ENCODE measurements at regions not wholly inside any gene's neighbourhood (a gene's known extent, or its start where the extent isn't known, plus 50 kb on each side); places are given as distances from the start of the nearest gene placed in this dataset.

DNA sequence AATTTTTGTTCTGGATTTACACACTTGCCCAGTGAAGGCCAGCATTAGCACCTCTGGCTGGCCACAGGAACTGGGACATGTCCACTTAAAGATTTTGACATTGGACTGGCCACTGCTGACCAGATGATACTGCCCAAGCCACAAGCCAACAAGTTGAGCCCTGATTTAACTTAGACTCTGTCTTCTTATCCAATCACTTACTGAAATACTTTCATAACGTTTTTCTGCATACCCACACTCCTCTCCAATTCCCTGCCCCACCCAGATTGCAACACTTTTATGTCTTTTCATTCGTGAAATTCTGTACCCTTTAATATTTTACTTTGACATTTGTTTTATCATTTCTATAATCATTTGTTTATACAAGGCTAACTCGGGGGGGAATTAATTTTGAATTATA, 170.3 kb upstream of the TAB2 start:
- CTCF ChIA-PET (ENCODE audit: unreplicated experiment): no interaction called here

DNA sequence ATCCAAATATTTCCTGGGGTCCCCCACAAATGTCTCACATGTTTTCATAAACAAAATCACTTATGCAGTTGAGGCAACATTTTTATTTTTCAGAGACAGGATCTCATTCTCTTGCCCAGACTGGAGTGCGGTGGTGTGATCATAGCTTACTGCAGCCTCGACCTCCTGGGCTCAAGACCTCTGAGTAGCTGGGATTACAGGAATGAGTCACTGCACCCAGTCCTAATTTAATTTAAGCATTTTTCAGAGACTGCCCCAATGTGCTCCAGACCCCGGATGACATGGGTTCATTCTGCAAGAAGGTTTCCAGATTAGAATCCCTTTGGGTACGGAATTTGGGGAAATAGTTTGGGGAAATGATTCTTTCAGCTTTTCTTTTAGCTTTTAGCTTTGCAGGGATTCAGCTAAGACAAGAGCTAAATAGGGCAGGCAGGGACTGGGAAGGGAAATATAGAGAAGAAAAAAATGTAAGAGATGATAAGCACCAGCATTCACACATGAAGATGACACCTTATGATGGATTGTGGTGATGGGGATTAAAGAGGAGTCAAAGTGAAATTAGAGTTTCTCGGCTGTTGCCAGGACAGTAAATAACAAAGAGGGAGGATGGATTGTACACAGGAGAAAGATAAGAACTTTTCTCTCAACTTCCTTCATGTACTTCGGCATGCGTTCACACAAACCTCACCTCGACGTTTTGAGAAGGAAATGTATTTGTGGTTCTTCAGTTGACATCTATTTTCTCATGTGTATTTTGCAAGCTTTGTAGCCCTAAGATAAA, 169.4 kb upstream of the TAB2 start:
- H3K9me2 ChIP-seq (ENCODE audit: insufficient read depth, low read length): no peaks in the 10 kb centered on the region; the same call in 1 of the 2 replicates
- H3K4me2 ChIP-seq (ENCODE audit: low read length): no peak overlapping the region
- no peaks in the 10 kb centered on the region for H3K9me3 ChIP-seq (ENCODE audit: low read length)
- H3K4me3 ChIP-seq (ENCODE audit: low read depth, low read length, poor library complexity, severe bottlenecking): no peak overlapping the region
- POLR2A ChIA-PET: interaction anchor here (0.6 to 1.2 kb wide), 2 partner anchors 31 to 541 kb away, joined by 3 read pairs; no protein-coding TSS in a partner anchor
- CTCF ChIA-PET (ENCODE audit: unreplicated experiment): no interaction called here
- no peak for DNase-seq (ENCODE audit: low spot score)
- intact Hi-C loops (cut with micrococcal nuclease; ENCODE audit: unreplicated experiment): no loop called here
- BruUV-seq (replicated peaks): no TSS peak
- H3K27ac ChIP-seq (ENCODE audit: low read depth, low read length, poor library complexity, severe bottlenecking): no peak overlapping the region
- H4K20me1 ChIP-seq (ENCODE audit: insufficient read depth, low read length): no peaks in the 10 kb centered on the region
- H3K79me2 ChIP-seq (ENCODE audit: insufficient read depth, low read depth, low read length): no peaks in the 10 kb centered on the region
- H3K36me3 ChIP-seq (ENCODE audit: insufficient read depth, low read length): no peaks in the 10 kb centered on the region
- no peak overlapping the region for H2AFZ ChIP-seq (ENCODE audit: low read length)
- TF ChIP-seq, protein P1, sequence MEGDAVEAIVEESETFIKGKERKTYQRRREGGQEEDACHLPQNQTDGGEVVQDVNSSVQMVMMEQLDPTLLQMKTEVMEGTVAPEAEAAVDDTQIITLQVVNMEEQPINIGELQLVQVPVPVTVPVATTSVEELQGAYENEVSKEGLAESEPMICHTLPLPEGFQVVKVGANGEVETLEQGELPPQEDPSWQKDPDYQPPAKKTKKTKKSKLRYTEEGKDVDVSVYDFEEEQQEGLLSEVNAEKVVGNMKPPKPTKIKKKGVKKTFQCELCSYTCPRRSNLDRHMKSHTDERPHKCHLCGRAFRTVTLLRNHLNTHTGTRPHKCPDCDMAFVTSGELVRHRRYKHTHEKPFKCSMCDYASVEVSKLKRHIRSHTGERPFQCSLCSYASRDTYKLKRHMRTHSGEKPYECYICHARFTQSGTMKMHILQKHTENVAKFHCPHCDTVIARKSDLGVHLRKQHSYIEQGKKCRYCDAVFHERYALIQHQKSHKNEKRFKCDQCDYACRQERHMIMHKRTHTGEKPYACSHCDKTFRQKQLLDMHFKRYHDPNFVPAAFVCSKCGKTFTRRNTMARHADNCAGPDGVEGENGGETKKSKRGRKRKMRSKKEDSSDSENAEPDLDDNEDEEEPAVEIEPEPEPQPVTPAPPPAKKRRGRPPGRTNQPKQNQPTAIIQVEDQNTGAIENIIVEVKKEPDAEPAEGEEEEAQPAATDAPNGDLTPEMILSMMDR (conservative IDR thresholded peaks at IDR 0.05; ENCODE audit: low read length): no peak
- no peak for TF ChIP-seq EZH2phosphoT487 (IDR thresholded peaks at IDR 0.05; ENCODE audit: borderline replicate concordance, low read depth, low read length)
- H3K4me1 ChIP-seq (ENCODE audit: insufficient read depth, low read length, poor library complexity, severe bottlenecking): no peaks in the 10 kb centered on the region

More for the DNA sequence above, 170.3 kb upstream of the TAB2 start:
- POLR2A ChIA-PET: interaction anchor here (0.6 to 1.2 kb wide), 2 partner anchors 30 to 540 kb away, joined by 3 read pairs; no protein-coding TSS in a partner anchor
- no peaks in the 10 kb centered on the region for H3K36me3 ChIP-seq (ENCODE audit: insufficient read depth, low read length)
- BruUV-seq (replicated peaks): no TSS peak
- no peak overlapping the region for H2AFZ ChIP-seq (ENCODE audit: low read length)
- no peak overlapping the region for H3K27ac ChIP-seq (ENCODE audit: low read depth, low read length, poor library complexity, severe bottlenecking)
- no peaks in the 10 kb centered on the region for H3K79me2 ChIP-seq (ENCODE audit: insufficient read depth, low read depth, low read length)
- no peaks in the 10 kb centered on the region for H4K20me1 ChIP-seq (ENCODE audit: insufficient read depth, low read length)
- H3K4me1 ChIP-seq (ENCODE audit: insufficient read depth, low read length, poor library complexity, severe bottlenecking): no peaks in the 10 kb centered on the region
- H3K4me3 ChIP-seq (ENCODE audit: low read depth, low read length, poor library complexity, severe bottlenecking): no peak overlapping the region
- intact Hi-C loops (cut with micrococcal nuclease; ENCODE audit: unreplicated experiment): no loop called here
- H3K9me2 ChIP-seq (ENCODE audit: insufficient read depth, low read length): no peaks in the 10 kb centered on the region; the same call in 1 of the 2 replicates
- no peaks in the 10 kb centered on the region for H3K9me3 ChIP-seq (ENCODE audit: low read length)
- no peak overlapping the region for H3K4me2 ChIP-seq (ENCODE audit: low read length)
- TF ChIP-seq, protein P1 (conservative IDR thresholded peaks at IDR 0.05; ENCODE audit: low read length): no peak
- TF ChIP-seq EZH2phosphoT487 (IDR thresholded peaks at IDR 0.05; ENCODE audit: borderline replicate concordance, low read depth, low read length): no peak
- DNase-seq (ENCODE audit: low spot score): no peak

DNA sequence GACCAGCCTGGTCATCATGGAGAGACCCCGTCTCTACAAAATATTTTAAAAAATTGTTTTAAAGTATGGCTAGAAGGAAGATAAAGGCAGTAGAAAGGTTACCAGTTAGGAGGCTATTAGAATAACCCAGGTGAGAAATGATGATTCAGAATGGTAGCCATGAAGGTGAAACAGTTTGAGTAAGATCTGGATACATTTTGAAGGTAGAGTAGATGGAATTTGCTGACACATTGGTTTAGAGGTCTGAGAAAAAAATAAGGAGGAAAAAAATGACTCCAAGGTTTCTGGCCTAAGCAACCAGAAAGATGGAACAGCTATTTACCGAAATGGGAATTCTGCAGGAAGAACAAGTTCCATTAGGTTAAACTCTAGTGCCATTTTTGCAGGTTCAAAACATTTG, 167.9 kb upstream of the TAB2 start:
- POLR2A ChIA-PET: no interaction called here
- intact Hi-C loops (cut with micrococcal nuclease; ENCODE audit: unreplicated experiment): no loop called here

More for the DNA sequence above, 167.9 kb upstream of the TAB2 start:
- TF ChIP-seq, protein P1 (conservative IDR thresholded peaks at IDR 0.05; ENCODE audit: low read length): no peak
- no peak for TF ChIP-seq EZH2phosphoT487 (IDR thresholded peaks at IDR 0.05; ENCODE audit: borderline replicate concordance, low read depth, low read length)
- Histone ChIP-seq H3K4me2 (ENCODE audit: low read length) (no peak overlapping the region), H3K9me2 (ENCODE audit: insufficient read depth, low read length) (no peaks in the 10 kb centered on the region; the same call in 1 of the 2 replicates), H3K27ac (ENCODE audit: low read depth, low read length, poor library complexity, severe bottlenecking) (no peak overlapping the region), H3K9me3 (ENCODE audit: low read length) (no peaks in the 10 kb centered on the region), H3K4me1 (ENCODE audit: insufficient read depth, low read length, poor library complexity, severe bottlenecking) (no peaks in the 10 kb centered on the region), H3K79me2 (ENCODE audit: insufficient read depth, low read depth, low read length) (no peaks in the 10 kb centered on the region), H4K20me1 (ENCODE audit: insufficient read depth, low read length) (no peaks in the 10 kb centered on the region), H3K36me3 (ENCODE audit: insufficient read depth, low read length) (no peaks in the 10 kb centered on the region), H2AFZ (ENCODE audit: low read length) (no peak overlapping the region), H3K4me3 (ENCODE audit: low read depth, low read length, poor library complexity, severe bottlenecking) (no peak overlapping the region)
- DNase-seq (ENCODE audit: low spot score): no peak
- CTCF ChIA-PET (ENCODE audit: unreplicated experiment): no interaction called here
- no TSS peak for BruUV-seq (replicated peaks)

All from OCI-LY7 (cell line).